GM19324 (cell line): ENCODE measurements at regions not wholly inside any gene's neighbourhood (a gene's known extent, or its start where the extent isn't known, plus 50 kb on each side); places are given as distances from the start of the nearest gene placed in this dataset.

Source experiments
- ATAC-seq: cut with Tn5 transposase; IDR thresholded peaks from one replicate; pipeline ENCODE4 v1.9.1; 2021; ENCODE audit warnings: mild to moderate bottlenecking, moderate library complexity; ENCODE audit not compliant: unreplicated experiment, low FRiP score

GRCh38 chr9:108473209-108474112, 382.3 kb downstream of the ACTL7B start:
- ATAC-seq: no peak

DNA sequence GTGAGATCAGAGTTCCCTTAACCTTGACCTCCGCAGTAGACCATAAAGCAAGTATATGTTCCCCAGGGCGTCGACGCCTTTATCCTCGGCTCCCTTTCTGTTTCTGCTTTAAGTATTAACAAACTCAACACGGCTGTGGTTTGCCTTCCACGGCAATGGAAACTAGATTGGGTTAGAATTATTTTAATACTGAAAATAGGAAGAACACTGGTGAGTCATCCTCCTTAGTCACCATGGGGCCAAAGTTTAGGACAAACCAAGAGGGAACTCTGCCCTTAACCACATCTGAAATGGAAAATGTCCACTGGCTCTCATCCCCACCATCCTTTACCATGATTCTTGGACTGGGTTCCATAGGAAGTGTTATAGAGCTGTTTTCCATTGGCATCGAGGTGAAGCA, 386.1 kb downstream of the ACTL7B start:
- ATAC-seq: no peak

- no peak for ATAC-seq
Observed at GRCh38 chr9:108468364-108468763, 387.4 kb downstream of the ACTL7B start.

- ATAC-seq: no peak
Observed at GRCh38 chr9:108467653-108468324, 388.0 kb downstream of the ACTL7B start.

DNA sequence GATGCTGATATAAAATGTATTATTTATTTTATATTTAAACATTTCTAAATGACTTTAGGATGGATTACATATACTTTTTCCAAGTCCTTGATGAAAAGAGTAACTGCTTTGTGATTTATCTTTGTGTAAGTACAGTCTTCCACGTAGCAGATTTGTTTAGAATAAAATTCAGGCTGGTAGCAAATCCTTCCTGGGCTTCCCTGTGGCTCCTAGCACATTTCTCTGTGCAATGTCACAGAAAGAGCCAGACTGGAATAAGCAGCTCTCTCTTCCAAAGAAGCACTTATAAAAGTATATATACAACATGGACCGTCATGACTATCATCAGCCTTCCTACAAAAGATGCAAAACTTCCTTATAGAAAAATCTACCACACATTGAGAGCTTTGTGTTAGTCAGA, 388.6 kb downstream of the ACTL7B start:
- ATAC-seq: no peak

GRCh38 chr9:108466304-108466703, 389.5 kb downstream of the ACTL7B start:
- no peak for ATAC-seq

DNA sequence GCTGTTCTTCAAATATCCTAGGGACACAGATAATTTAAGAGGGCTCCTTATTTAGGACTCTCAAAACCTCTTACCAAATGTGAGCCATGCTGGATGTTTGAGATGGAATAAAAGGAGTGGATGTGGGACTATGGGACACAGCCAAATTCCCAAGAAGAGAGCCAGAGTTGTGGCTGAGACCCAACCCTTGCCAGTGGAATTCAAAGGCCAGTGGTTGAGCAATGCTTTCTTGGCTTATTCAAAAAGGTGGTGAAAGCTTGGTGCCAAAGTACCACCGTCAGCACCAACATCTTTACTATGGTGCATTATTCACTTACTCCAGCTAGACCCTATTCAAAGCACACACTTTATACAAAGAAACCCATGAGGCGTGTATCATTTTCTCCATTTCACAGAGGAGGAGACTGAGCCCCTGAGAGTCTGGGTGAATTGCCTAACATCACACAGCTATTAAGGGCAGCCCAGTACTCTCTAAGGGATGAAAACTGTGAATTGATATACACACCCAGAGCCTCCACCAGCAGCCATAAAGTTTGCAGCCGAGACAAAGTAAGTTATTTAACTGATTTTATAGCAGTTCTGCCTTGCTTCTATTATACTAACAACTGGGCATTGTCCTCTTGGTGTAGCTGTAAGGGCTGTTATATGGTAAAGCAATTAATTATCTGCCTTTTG, 391.7 kb downstream of the ACTL7B start:
- ATAC-seq: no peak

GRCh38 chr9:108456903-108457302, 398.9 kb downstream of the ACTL7B start:
- ATAC-seq: no peak

- ATAC-seq: no peak
Observed at GRCh38 chr9:108445431-108446071, 410.2 kb downstream of the ACTL7B start.

DNA sequence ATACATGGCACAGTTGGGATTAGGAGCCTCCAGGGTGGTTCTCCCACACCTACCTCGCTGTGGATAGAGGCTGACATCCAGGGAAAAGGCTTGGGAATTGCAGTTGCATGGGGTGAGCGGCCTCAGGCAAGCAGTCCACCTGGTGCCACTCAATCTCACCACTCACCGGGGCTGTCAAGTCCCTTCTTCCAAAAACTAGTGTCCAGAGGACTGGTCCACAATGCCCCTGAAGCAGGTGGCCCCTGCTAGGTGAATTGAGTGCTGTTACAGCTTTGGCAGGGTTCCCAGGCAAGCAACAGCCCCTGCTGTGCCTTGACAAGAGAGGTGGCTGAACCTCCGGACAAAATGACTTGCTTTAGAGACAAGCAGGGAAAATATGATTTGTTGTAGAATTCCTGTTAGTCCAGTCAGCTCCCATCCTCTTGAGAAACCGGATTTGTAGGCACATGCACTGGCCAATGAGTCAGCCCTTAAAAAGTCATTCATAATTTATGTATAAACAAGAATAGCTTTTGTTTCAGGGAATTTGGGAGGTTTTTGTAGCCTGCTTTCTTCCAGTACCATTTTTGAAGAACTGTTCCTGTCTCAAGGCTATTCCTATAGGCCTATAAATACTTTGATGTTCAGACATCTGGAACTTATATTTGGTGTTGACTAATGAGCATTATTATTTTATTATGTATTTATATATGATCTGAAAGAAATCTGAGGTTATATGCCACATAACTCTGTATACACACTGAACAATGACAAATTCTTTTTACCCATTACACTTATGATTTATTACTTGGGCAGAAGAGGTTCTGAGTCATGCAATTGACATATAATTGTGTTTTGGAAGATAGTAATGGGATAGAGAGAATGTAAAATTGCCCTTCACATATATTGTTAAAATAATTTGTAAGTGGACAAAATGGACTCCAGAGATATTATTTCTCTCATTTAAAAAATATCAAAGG, 411.1 kb downstream of the ACTL7B start:
- no peak for ATAC-seq

- ATAC-seq: no peak
Observed at GRCh38 chr9:108443741-108444140, 412.0 kb downstream of the ACTL7B start.

GRCh38 chr9:108443019-108443633, 412.7 kb downstream of the ACTL7B start:
- ATAC-seq: no peak

- no peak for ATAC-seq
Observed at GRCh38 chr9:108442627-108443018, 413.2 kb downstream of the ACTL7B start.

GRCh38 chr9:108441726-108442125, 414.1 kb downstream of the ACTL7B start:
- no peak for ATAC-seq

GRCh38 chr9:108441251-108441650, 414.5 kb downstream of the ACTL7B start:
- ATAC-seq: no peak

DNA sequence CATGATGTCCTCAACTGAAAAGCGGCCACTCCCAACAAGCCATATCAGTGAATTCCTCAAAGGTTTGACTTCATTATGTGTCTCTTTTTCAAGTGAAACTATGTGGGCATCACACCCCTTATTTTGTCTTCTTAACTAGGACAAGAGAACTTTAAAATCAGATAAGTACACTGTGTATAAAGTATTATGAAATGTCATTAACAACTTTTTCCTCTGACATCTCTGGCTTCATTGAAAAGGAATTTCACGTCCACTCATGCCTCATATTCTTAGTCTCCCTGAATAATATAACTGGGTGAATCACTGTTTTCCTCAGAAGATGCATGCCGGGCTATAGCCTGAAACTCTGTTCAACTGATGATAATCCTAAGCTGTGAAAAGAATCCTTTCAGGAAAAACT, 415.8 kb downstream of the ACTL7B start:
- no peak for ATAC-seq

- ATAC-seq: no peak
Observed at GRCh38 chr9:108437656-108438055, 418.1 kb downstream of the ACTL7B start.

DNA sequence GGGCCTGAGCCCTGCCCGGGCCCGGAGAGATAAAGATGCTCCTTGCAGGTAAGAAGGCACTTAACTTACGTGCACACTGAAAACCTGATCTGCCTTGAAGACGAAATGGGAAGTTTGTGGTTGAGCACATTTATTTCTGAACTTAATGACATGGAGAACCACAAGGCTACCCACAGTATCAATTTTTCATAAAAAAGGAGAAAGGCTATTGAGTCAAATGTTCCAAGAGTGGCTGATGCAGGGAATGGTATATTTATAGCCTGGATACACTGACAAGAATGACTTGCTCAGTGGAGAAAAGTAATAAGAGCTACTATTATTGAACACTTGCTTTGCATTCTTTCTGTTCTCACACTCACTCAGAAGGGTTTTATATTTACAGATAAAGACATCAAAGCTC, 419.3 kb downstream of the ACTL7B start:
- ATAC-seq: no peak

DNA sequence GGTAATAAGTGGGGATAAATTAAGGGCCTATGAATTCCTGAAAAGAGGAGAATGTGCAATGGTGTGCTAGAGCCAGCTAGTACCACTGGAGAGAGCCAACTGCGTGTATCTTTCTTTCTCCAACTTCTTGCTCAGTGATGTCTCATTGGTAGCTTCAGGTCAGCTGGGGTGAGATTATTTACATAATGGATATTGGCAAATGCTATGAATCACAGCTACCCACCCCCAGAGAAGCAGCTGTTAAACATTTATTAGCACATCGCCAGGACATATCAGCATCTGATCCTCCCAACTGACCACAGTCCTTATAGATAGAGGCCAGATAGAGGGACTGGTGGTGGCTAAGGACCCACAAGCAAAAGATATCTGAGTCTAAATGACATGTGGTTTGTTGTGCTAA, 421.3 kb downstream of the ACTL7B start:
- no peak for ATAC-seq
